SK-N-SH treated with all-trans-retinoic acid at 6 μM for 48 hours (cell line): ENCODE measurements at regions not wholly inside any gene's neighbourhood (a gene's known extent, or its start where the extent isn't known, plus 50 kb on each side); places are given as distances from the start of the nearest gene placed in this dataset.

Experiments
- ATAC-seq: fragments of 200-7000 bp; cut with Tn5 transposase; 3 replicates; pipeline ENCODE4 v1.9.1; 2020; ENCODE audit warnings: mild to moderate bottlenecking, moderate library complexity
- ARNTL ChIP-seq: fragments of 450-650 bp; formaldehyde crosslinking; IDR thresholded peaks from 2 replicates; pipeline ENCODE4 v1.5.0; 2020; ENCODE audit warnings: low read depth, mild to moderate bottlenecking, moderate library complexity, borderline replicate concordance
- BACH2 ChIP-seq: fragments of 250-450 bp; sonication (Bioruptor Pico); IDR thresholded peaks from 2 replicates; pipeline ENCODE4 v1.9.0; 2021; ENCODE audit warnings: mild to moderate bottlenecking, borderline replicate concordance
- CSDC2 ChIP-seq: fragments of 250-450 bp; sonication (Bioruptor Pico); IDR thresholded peaks from 2 replicates; pipeline ENCODE4 v1.5.0; 2020; ENCODE audit warnings: mild to moderate bottlenecking, moderate library complexity
- CSRNP3 ChIP-seq: fragments of 250-450 bp; sonication (Bioruptor Pico); IDR thresholded peaks from 2 replicates; pipeline ENCODE4 v1.5.1; 2021; ENCODE audit warnings: mild to moderate bottlenecking, moderate library complexity
- ESRRG ChIP-seq: fragments of 250-450 bp; sonication (Bioruptor Pico); IDR thresholded peaks from 2 replicates; pipeline ENCODE4 v1.6.1; 2021; ENCODE audit warnings: mild to moderate bottlenecking
- GLIS3 ChIP-seq: fragments of 250-450 bp; sonication (Bioruptor Pico); IDR thresholded peaks from 2 replicates; pipeline ENCODE4 v1.5.0; 2020; ENCODE audit warnings: mild to moderate bottlenecking, moderate library complexity
- ISL1 ChIP-seq: fragments of 250-450 bp; sonication (Bioruptor Pico); IDR thresholded peaks from 2 replicates; pipeline ENCODE4 v2.1.2; 2022; ENCODE audit warnings: mild to moderate bottlenecking, moderate library complexity
- OSR1 ChIP-seq: fragments of 250-450 bp; sonication (Bioruptor Pico); IDR thresholded peaks from 2 replicates; pipeline ENCODE4 v1.8.0; 2022; ENCODE audit warnings: moderate library complexity, mild to moderate bottlenecking, inconsistent platforms
- PATZ1 ChIP-seq: fragments of 250-450 bp; sonication (Bioruptor Pico); IDR thresholded peaks from 2 replicates; pipeline ENCODE4 v1.8.0; 2020; ENCODE audit warnings: mild to moderate bottlenecking, moderate library complexity, borderline replicate concordance
- PPARA ChIP-seq: fragments of 250-450 bp; sonication (Bioruptor Pico); IDR thresholded peaks from 2 replicates; pipeline ENCODE4 v1.5.0; 2020; ENCODE audit warnings: mild to moderate bottlenecking, borderline replicate concordance
- RARB ChIP-seq: fragments of 250-450 bp; sonication (Bioruptor Pico); IDR thresholded peaks from 2 replicates; pipeline ENCODE4 v1.8.0; 2021; ENCODE audit warnings: mild to moderate bottlenecking, moderate library complexity
- SNAI2 ChIP-seq: fragments of 250-450 bp; sonication (Bioruptor Pico); IDR thresholded peaks from 2 replicates; pipeline ENCODE4 v1.5.0; 2020; ENCODE audit warnings: mild to moderate bottlenecking, moderate library complexity
- TCF4 ChIP-seq: fragments of 250-450 bp; sonication (Bioruptor Pico); IDR thresholded peaks from 2 replicates; pipeline ENCODE4 v1.8.0; 2021; ENCODE audit warnings: mild to moderate bottlenecking, moderate library complexity, borderline replicate concordance
- TOX ChIP-seq: fragments of 250-450 bp; sonication (Bioruptor Pico); IDR thresholded peaks from 2 replicates; pipeline ENCODE4 v1.8.0; 2021; ENCODE audit warnings: mild to moderate bottlenecking, moderate library complexity, borderline replicate concordance
- ZC3H10 ChIP-seq: fragments of 250-450 bp; sonication (Bioruptor Pico); IDR thresholded peaks from 2 replicates; pipeline ENCODE4 v1.5.1; 2021; ENCODE audit warnings: mild to moderate bottlenecking, moderate library complexity
- ZFP3 ChIP-seq: fragments of 250-450 bp; sonication (Bioruptor Pico); IDR thresholded peaks from 2 replicates; pipeline ENCODE4 v1.5.0; 2020; ENCODE audit warnings: mild to moderate bottlenecking, moderate library complexity
- ZFP30 ChIP-seq: fragments of 450-650 bp; formaldehyde crosslinking; IDR thresholded peaks from 2 replicates; pipeline ENCODE4 v1.5.0; 2022; ENCODE audit warnings: mild to moderate bottlenecking, moderate library complexity
- ZNF565 ChIP-seq: fragments of 450-650 bp; formaldehyde crosslinking; conservative IDR thresholded peaks from 2 replicates; pipeline ENCODE4 v1.5.0; 2020; ENCODE audit warnings: low read depth, mild to moderate bottlenecking, moderate library complexity
- ZNF70 ChIP-seq: fragments of 450-650 bp; formaldehyde crosslinking; IDR thresholded peaks from 2 replicates; pipeline ENCODE4 v1.5.0; 2020; ENCODE audit warnings: mild to moderate bottlenecking, moderate library complexity
- ZNF8 ChIP-seq: fragments of 450-650 bp; formaldehyde crosslinking; IDR thresholded peaks from 2 replicates; pipeline ENCODE4 v1.5.0; 2020; ENCODE audit warnings: mild to moderate bottlenecking, moderate library complexity
- TF ChIP-seq, protein P1 (sequence below): fragments of 250-450 bp; sonication (Bioruptor Pico); IDR thresholded peaks from 2 replicates; pipeline ENCODE4 v1.5.1; 2020; ENCODE audit warnings: low read depth, mild to moderate bottlenecking, moderate library complexity
- TF ChIP-seq, protein P2 (sequence below): fragments of 250-450 bp; sonication (Bioruptor Pico); IDR thresholded peaks from 2 replicates; pipeline ENCODE4 v1.8.0; 2021; ENCODE audit warnings: low read depth, mild to moderate bottlenecking, moderate library complexity, borderline replicate concordance

DNA sequence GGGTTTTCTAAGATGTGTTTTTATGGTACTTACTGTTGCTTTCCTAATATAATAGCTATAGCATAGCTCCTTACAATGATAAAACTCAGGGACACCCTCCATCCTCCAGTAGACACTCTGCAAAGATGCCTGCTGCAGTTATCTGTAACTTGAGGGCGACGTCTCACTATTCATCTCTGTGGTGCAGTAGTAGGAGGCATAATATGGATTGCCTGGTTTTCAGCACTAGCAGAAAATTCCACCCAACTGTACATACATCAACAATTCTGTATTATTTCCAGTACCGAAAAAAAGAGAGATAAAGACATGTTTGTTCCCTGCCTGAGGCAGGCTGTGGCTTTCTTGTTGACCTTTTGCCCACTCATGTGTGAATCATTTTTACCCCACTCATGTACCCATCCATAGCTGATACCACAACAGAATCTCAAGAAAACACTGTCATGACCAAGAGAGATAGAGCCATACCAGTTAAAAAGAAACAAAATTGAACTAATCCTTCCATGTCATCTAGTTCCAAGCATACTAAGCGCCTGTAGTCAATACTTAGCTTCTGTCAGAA lies 220.1 kb downstream of the RAB28 start:
- TF ChIP-seq ESRRG (CRISPR knock-in tag) (no peak), ZNF8 (CRISPR knock-in tag) (no peak), OSR1 (no peak), ZNF565 (CRISPR knock-in tag) (no peak), ZNF70 (CRISPR knock-in tag) (no peak), TOX (CRISPR knock-in tag) (no peak), ARNTL (CRISPR knock-in tag) (no peak), CSDC2 (CRISPR knock-in tag) (no peak)
- TF ChIP-seq, protein P1, sequence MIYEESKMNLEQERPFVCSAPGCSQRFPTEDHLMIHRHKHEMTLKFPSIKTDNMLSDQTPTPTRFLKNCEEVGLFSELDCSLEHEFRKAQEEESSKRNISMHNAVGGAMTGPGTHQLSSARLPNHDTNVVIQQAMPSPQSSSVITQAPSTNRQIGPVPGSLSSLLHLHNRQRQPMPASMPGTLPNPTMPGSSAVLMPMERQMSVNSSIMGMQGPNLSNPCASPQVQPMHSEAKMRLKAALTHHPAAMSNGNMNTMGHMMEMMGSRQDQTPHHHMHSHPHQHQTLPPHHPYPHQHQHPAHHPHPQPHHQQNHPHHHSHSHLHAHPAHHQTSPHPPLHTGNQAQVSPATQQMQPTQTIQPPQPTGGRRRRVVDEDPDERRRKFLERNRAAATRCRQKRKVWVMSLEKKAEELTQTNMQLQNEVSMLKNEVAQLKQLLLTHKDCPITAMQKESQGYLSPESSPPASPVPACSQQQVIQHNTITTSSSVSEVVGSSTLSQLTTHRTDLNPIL (CRISPR knock-in tag) = no peak
- TF ChIP-seq, all 23 proteins: peak for 0
- ATAC-seq = no peak

DNA sequence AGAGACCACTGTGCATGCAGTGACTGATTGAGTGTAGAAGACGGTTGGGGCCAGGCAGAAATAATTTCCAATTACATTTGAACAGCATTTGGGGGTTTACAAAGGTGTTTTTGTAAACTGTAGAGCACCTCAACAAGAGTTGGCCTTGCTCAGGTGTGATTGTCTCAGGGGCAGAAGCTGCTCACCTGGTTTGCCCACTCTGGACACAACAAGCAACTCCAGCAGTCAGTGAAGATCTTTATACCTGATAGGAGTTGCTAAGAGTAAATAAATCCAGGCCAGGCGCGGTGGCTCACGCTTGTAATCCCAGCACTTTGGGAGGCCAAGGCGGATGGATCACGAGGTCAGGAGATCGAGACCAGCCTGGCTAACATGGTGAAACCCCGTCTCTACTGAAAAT lies 221.3 kb downstream of the RAB28 start:
- no peak for ATAC-seq
- TF ChIP-seq RARB (CRISPR knock-in tag) = no peak
- TF ChIP-seq, protein P2, sequence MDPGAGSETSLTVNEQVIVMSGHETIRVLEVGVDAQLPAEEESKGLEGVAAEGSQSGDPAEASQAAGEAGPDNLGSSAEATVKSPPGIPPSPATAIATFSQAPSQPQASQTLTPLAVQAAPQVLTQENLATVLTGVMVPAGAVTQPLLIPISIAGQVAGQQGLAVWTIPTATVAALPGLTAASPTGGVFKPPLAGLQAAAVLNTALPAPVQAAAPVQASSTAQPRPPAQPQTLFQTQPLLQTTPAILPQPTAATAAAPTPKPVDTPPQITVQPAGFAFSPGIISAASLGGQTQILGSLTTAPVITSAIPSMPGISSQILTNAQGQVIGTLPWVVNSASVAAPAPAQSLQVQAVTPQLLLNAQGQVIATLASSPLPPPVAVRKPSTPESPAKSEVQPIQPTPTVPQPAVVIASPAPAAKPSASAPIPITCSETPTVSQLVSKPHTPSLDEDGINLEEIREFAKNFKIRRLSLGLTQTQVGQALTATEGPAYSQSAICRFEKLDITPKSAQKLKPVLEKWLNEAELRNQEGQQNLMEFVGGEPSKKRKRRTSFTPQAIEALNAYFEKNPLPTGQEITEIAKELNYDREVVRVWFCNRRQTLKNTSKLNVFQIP (CRISPR knock-in tag) = no peak
- TF ChIP-seq ZNF8 (CRISPR knock-in tag) = no peak
- TF ChIP-seq TCF4 = no peak
- TF ChIP-seq ESRRG (CRISPR knock-in tag) = no peak
- no peak for TF ChIP-seq ARNTL (CRISPR knock-in tag)
- no peak for TF ChIP-seq TOX (CRISPR knock-in tag)
- no peak for TF ChIP-seq ISL1 (CRISPR knock-in tag)
- TF ChIP-seq, protein P1 (CRISPR knock-in tag) = no peak
- no peak for TF ChIP-seq GLIS3 (CRISPR knock-in tag)
- no peak for TF ChIP-seq PPARA
- TF ChIP-seq CSRNP3 (CRISPR knock-in tag) = no peak
- TF ChIP-seq BACH2 = no peak
- no peak for TF ChIP-seq ZC3H10 (CRISPR knock-in tag)
- no peak for TF ChIP-seq SNAI2 (CRISPR knock-in tag)
- no peak for TF ChIP-seq CSDC2 (CRISPR knock-in tag)
- no peak for TF ChIP-seq ZFP30 (CRISPR knock-in tag)
- TF ChIP-seq OSR1 = no peak
- TF ChIP-seq PATZ1 (CRISPR knock-in tag) = no peak
- no peak for TF ChIP-seq ZFP3

- ATAC-seq = no peak
- TF ChIP-seq ZNF565 (CRISPR knock-in tag) (no peak), ZNF70 (CRISPR knock-in tag) (no peak), CSDC2 (CRISPR knock-in tag) (no peak), ZNF8 (CRISPR knock-in tag) (no peak), ESRRG (CRISPR knock-in tag) (no peak), TCF4 (no peak), ZC3H10 (CRISPR knock-in tag) (no peak), ARNTL (CRISPR knock-in tag) (no peak), RARB (CRISPR knock-in tag) (no peak), TOX (CRISPR knock-in tag) (no peak), PATZ1 (CRISPR knock-in tag) (no peak), GLIS3 (CRISPR knock-in tag) (no peak), ZFP30 (CRISPR knock-in tag) (no peak), SNAI2 (CRISPR knock-in tag) (no peak), CSRNP3 (CRISPR knock-in tag) (no peak), ZFP3 (no peak)
- TF ChIP-seq, protein P1 (CRISPR knock-in tag) = no peak
Observed at GRCh38 chr4:13261486-13262257, 222.5 kb downstream of the RAB28 start.
